ENCODE measurements at regions not wholly inside any gene's neighbourhood (a gene's known extent, or its start where the extent isn't known, plus 50 kb on each side); places are given as distances from the start of the nearest gene placed in this dataset.
A peak's percentile ranks its signal among the peaks of the same experiment; 100 is the strongest.

GRCh38 chr3:57009802-57010201 is 50.7 kb upstream of the SPATA12 start:
- Mint-ChIP-seq H3K36me3 (ENCODE audit: low read depth) (no peaks in the 10 kb centered on the region), H3K27me3 (ENCODE audit: low read depth) (no peaks in the 10 kb centered on the region), H3K4me3 (no peak overlapping the region), H3K9me3 (ENCODE audit: insufficient read depth) (no peaks in the 10 kb centered on the region), H3K4me1 (ENCODE audit: low read depth) (peaks cover 14% of the 10 kb centered on the region), H3K27ac (no peak overlapping the region)
- DNase-seq (no peak), ATAC-seq (no peak)
- CTCF ChIA-PET: interaction anchor here (3.0 kb wide), 1 partner anchor 14 kb away, joined by 14 read pairs; no protein-coding TSS in a partner anchor
- POLR2A ChIA-PET: no interaction called here

- DNase-seq (no peak), ATAC-seq (no peak)
- Mint-ChIP-seq H3K27me3 (ENCODE audit: low read depth) (no peaks in the 10 kb centered on the region), H3K36me3 (ENCODE audit: low read depth) (no peaks in the 10 kb centered on the region), H3K4me1 (ENCODE audit: low read depth) (peaks cover 14% of the 10 kb centered on the region), H3K27ac (no peak overlapping the region), H3K4me3 (no peak overlapping the region), H3K9me3 (ENCODE audit: insufficient read depth) (no peaks in the 10 kb centered on the region)
- CTCF ChIA-PET: interaction anchor here (3.0 kb wide), 1 partner anchor 14 kb away, joined by 14 read pairs; no protein-coding TSS in a partner anchor
- POLR2A ChIA-PET: no interaction called here
Measured at GRCh38 chr3:57009367-57009766, 51.1 kb upstream of the SPATA12 start.

GRCh38 chr3:57007521-57008460 is 52.7 kb upstream of the SPATA12 start:
- Mint-ChIP-seq H3K4me3 (peak overlapping the region; percentile 6), H3K36me3 (ENCODE audit: low read depth) (no peaks in the 10 kb centered on the region), H3K9me3 (ENCODE audit: insufficient read depth) (no peaks in the 10 kb centered on the region), H3K4me1 (ENCODE audit: low read depth) (peaks cover 14% of the 10 kb centered on the region), H3K27me3 (ENCODE audit: low read depth) (peaks cover 2% of the 10 kb centered on the region), H3K27ac (peak overlapping the region; percentile 77)
- ATAC-seq (peak; percentile 89), DNase-seq (peak; percentile 39)
- ChIA-PET POLR2A (interaction anchor here (0.5 to 0.6 kb wide), 3 partner anchors 264 to 400 kb away, joined by 3 to 5 read pairs (median 4); no protein-coding TSS in a partner anchor), CTCF (interaction anchor here (3.0 to 5.8 kb wide), 2 partner anchors 12 to 19 kb away, joined by 14 to 23 read pairs; no protein-coding TSS in a partner anchor)

GRCh38 chr3:57006949-57007419 is 53.5 kb upstream of the SPATA12 start:
- DNase-seq (no peak), ATAC-seq (no peak)
- no peak overlapping the region for H3K4me3 Mint-ChIP-seq
- CTCF ChIA-PET: interaction anchor here (1.3 to 5.8 kb wide), 3 partner anchors 11 to 305 kb away, joined by 3 to 23 read pairs (median 14); no protein-coding TSS in a partner anchor
- H3K4me1 Mint-ChIP-seq (ENCODE audit: low read depth): peaks cover 14% of the 10 kb centered on the region
- H3K27ac Mint-ChIP-seq: no peak overlapping the region
- peaks cover 2% of the 10 kb centered on the region for H3K27me3 Mint-ChIP-seq (ENCODE audit: low read depth)
- no peaks in the 10 kb centered on the region for H3K9me3 Mint-ChIP-seq (ENCODE audit: insufficient read depth)
- POLR2A ChIA-PET: no interaction called here
- H3K36me3 Mint-ChIP-seq (ENCODE audit: low read depth): no peaks in the 10 kb centered on the region

- no peaks in the 10 kb centered on the region for H3K36me3 Mint-ChIP-seq (ENCODE audit: low read depth)
- no peak for ATAC-seq
- CTCF ChIA-PET: interaction anchor here (1.2 to 5.8 kb wide), 5 partner anchors 11 to 304 kb away, joined by 3 to 23 read pairs (median 4); no protein-coding TSS in a partner anchor
Measured at GRCh38 chr3:57006179-57006657, 54.2 kb upstream of the SPATA12 start.

GRCh38 chr3:57004229-57004628 is 56.2 kb upstream of the SPATA12 start:
- Mint-ChIP-seq H3K4me3 (no peak overlapping the region), H3K4me1 (ENCODE audit: low read depth) (peaks cover 14% of the 10 kb centered on the region), H3K9me3 (ENCODE audit: insufficient read depth) (no peaks in the 10 kb centered on the region), H3K27me3 (ENCODE audit: low read depth) (peaks cover 6% of the 10 kb centered on the region), H3K27ac (no peak overlapping the region), H3K36me3 (ENCODE audit: low read depth) (no peaks in the 10 kb centered on the region)
- CTCF ChIA-PET: interaction anchor here (1.0 to 5.8 kb wide), 3 partner anchors 9 to 15 kb away, joined by 3 to 23 read pairs (median 23); no protein-coding TSS in a partner anchor
- no peak for ATAC-seq
- no peak for DNase-seq
- POLR2A ChIA-PET: no interaction called here

More at GRCh38 chr3:57006179-57006657, 54.2 kb upstream of the SPATA12 start:
- no peak overlapping the region for H3K4me3 Mint-ChIP-seq
- no peak overlapping the region for H3K27ac Mint-ChIP-seq
- H3K9me3 Mint-ChIP-seq (ENCODE audit: insufficient read depth): no peaks in the 10 kb centered on the region
- H3K27me3 Mint-ChIP-seq (ENCODE audit: low read depth): peaks cover 5% of the 10 kb centered on the region
- H3K4me1 Mint-ChIP-seq (ENCODE audit: low read depth): peaks cover 14% of the 10 kb centered on the region
- no peak for DNase-seq
- POLR2A ChIA-PET: no interaction called here

- ATAC-seq: no peak
- DNase-seq: no peak
- ChIA-PET POLR2A (no interaction called here), CTCF (interaction anchor here (1.0 to 5.8 kb wide), 3 partner anchors 8 to 15 kb away, joined by 3 to 23 read pairs (median 23); no protein-coding TSS in a partner anchor)
- Mint-ChIP-seq H3K4me1 (ENCODE audit: low read depth) (peaks cover 14% of the 10 kb centered on the region), H3K9me3 (ENCODE audit: insufficient read depth) (no peaks in the 10 kb centered on the region), H3K27me3 (ENCODE audit: low read depth) (peaks cover 6% of the 10 kb centered on the region), H3K4me3 (no peak overlapping the region), H3K27ac (no peak overlapping the region), H3K36me3 (ENCODE audit: low read depth) (no peaks in the 10 kb centered on the region)
Measured at GRCh38 chr3:57003676-57004075, 56.8 kb upstream of the SPATA12 start.

- ATAC-seq: no peak
- ChIA-PET POLR2A (no interaction called here), CTCF (interaction anchor here (1.4 kb wide), 1 partner anchor 13 kb away, joined by 3 read pairs; no protein-coding TSS in a partner anchor)
- no peaks in the 10 kb centered on the region for H3K4me1 Mint-ChIP-seq (ENCODE audit: low read depth)
- H3K4me3 Mint-ChIP-seq: no peak overlapping the region
- no peaks in the 10 kb centered on the region for H3K9me3 Mint-ChIP-seq (ENCODE audit: insufficient read depth)
- no peak for DNase-seq
- H3K36me3 Mint-ChIP-seq (ENCODE audit: low read depth): no peaks in the 10 kb centered on the region
- no peak overlapping the region for H3K27ac Mint-ChIP-seq
- H3K27me3 Mint-ChIP-seq (ENCODE audit: low read depth): peaks cover 6% of the 10 kb centered on the region
Measured at GRCh38 chr3:57001356-57001755, 59.1 kb upstream of the SPATA12 start.

GRCh38 chr3:57000012-57000411 is 60.5 kb upstream of the SPATA12 start:
- ChIA-PET POLR2A (no interaction called here), CTCF (interaction anchor here (0.9 to 2.5 kb wide), 3 partner anchors 11 to 194 kb away, joined by 3 to 9 read pairs (median 3); no protein-coding TSS in a partner anchor)
- H3K4me1 Mint-ChIP-seq (ENCODE audit: low read depth): peaks cover 3% of the 10 kb centered on the region
- ATAC-seq: no peak
- no peaks in the 10 kb centered on the region for H3K9me3 Mint-ChIP-seq (ENCODE audit: insufficient read depth)
- H3K4me3 Mint-ChIP-seq: no peak overlapping the region
- H3K36me3 Mint-ChIP-seq (ENCODE audit: low read depth): no peaks in the 10 kb centered on the region
- H3K27me3 Mint-ChIP-seq (ENCODE audit: low read depth): peaks cover 9% of the 10 kb centered on the region
- no peak overlapping the region for H3K27ac Mint-ChIP-seq
- DNase-seq: no peak

- Mint-ChIP-seq H3K27me3 (ENCODE audit: low read depth) (peaks cover 12% of the 10 kb centered on the region), H3K27ac (no peak overlapping the region), H3K36me3 (ENCODE audit: low read depth) (no peaks in the 10 kb centered on the region), H3K9me3 (ENCODE audit: insufficient read depth) (no peaks in the 10 kb centered on the region), H3K4me3 (no peak overlapping the region), H3K4me1 (ENCODE audit: low read depth) (peaks cover 3% of the 10 kb centered on the region)
- ChIA-PET POLR2A (no interaction called here), CTCF (interaction anchor here (0.9 to 2.5 kb wide), 3 partner anchors 11 to 194 kb away, joined by 3 to 9 read pairs (median 3); no protein-coding TSS in a partner anchor)
- ATAC-seq (no peak), DNase-seq (no peak)
Measured at GRCh38 chr3:56999547-56999946, 60.9 kb upstream of the SPATA12 start.

GRCh38 chr3:56998076-56998529 is 62.4 kb upstream of the SPATA12 start:
- Mint-ChIP-seq H3K4me1 (ENCODE audit: low read depth) (peaks cover 3% of the 10 kb centered on the region), H3K27ac (no peak overlapping the region), H3K9me3 (ENCODE audit: insufficient read depth) (no peaks in the 10 kb centered on the region), H3K4me3 (no peak overlapping the region), H3K36me3 (ENCODE audit: low read depth) (no peaks in the 10 kb centered on the region), H3K27me3 (ENCODE audit: low read depth) (peaks cover 11% of the 10 kb centered on the region)
- ChIA-PET CTCF (interaction anchor here (2.5 kb wide), 1 partner anchor 10 kb away, joined by 9 read pairs; no protein-coding TSS in a partner anchor), POLR2A (interaction anchor here (0.6 to 0.9 kb wide), 2 partner anchors 14 to 19 kb away, joined by 3 read pairs; no protein-coding TSS in a partner anchor)
- DNase-seq (no peak), ATAC-seq (no peak)
